PC-3 (cell line): ENCODE measurements at regions not wholly inside any gene's neighbourhood (a gene's known extent, or its start where the extent isn't known, plus 50 kb on each side); places are given as distances from the start of the nearest gene placed in this dataset.

Source experiments
- ATAC-seq: fragments of 200-7000 bp; cut with Tn5 transposase; 2 replicates; pipeline ENCODE4 v1.9.1; 2020; ENCODE audit warnings: mild to moderate bottlenecking, moderate library complexity
- BruUV-seq: library from RNA; stranded (reverse); fragments of 400-500 nt; replicated peaks from 2 replicates; lab custom pipeline; 2021; lab: Mats Ljungman, UMichigan
- CTCF ChIA-PET: fragments of 300-600 bp; sonication (Branson Sonifier 250); formaldehyde crosslinking; loops from one replicate; lab custom pipeline; 2022; ENCODE audit warnings: antibody characterized with exemption; lab: Charles Lee
- POLR2A ChIA-PET: fragments of 300-600 bp; sonication (Branson Sonifier 250); formaldehyde crosslinking; loops from one replicate; lab custom pipeline; 2022; ENCODE audit warnings: antibody characterized with exemption; ENCODE audit not compliant: unreplicated experiment; lab: Charles Lee
- DNase-seq: peaks from one replicate; pipeline ENCODE4 v3.0.0-alpha.2; 2015
- H2AFZ ChIP-seq: fragments of 300-600 bp; sonication (generic); 2 replicates; pipeline ENCODE4 v1.6.0; 2016; ENCODE audit warnings: antibody characterized with exemption, low read length
- H3F3A ChIP-seq: fragments of 300-600 bp; sonication (generic); one replicate; pipeline ENCODE4 v1.6.0; 2017; ENCODE audit warnings: antibody characterized with exemption, low read length, control low read depth, mild to moderate bottlenecking; ENCODE audit not compliant: unreplicated experiment
- H3K27ac ChIP-seq: fragments of 300-600 bp; sonication (generic); 2 replicates; pipeline ENCODE4 v1.5.1; 2016; ENCODE audit warnings: mild to moderate bottlenecking, low read length
- H3K27me3 ChIP-seq: fragments of 300-600 bp; sonication (generic); 2 replicates; pipeline ENCODE4 v1.6.1; 2016; ENCODE audit warnings: low read length, mixed read lengths
- H3K36me3 ChIP-seq: fragments of 300-600 bp; sonication (generic); 2 replicates; pipeline ENCODE4 v1.6.1; 2016; ENCODE audit warnings: low read depth, mixed run types, low read length, mixed read lengths
- H3K4me1 ChIP-seq: fragments of 300-600 bp; sonication (generic); 2 replicates; pipeline ENCODE4 v1.5.1; 2016; ENCODE audit warnings: low read length; ENCODE audit not compliant: insufficient read depth
- H3K4me2 ChIP-seq: fragments of 300-600 bp; sonication (generic); 2 replicates; pipeline ENCODE4 v1.6.0; 2016; ENCODE audit warnings: low read length
- H3K4me3 ChIP-seq: fragments of 300-600 bp; sonication (generic); 2 replicates; pipeline ENCODE4 v1.5.1; 2016; ENCODE audit warnings: mild to moderate bottlenecking, low read length, mixed read lengths
- H3K79me2 ChIP-seq: fragments of 300-600 bp; sonication (generic); 2 replicates; pipeline ENCODE4 v1.6.1; 2017; ENCODE audit warnings: low read length, mixed read lengths
- H3K9ac ChIP-seq: fragments of 300-600 bp; sonication (generic); 2 replicates; pipeline ENCODE4 v1.6.0; 2016; ENCODE audit warnings: mild to moderate bottlenecking, low read length
- H3K9me2 ChIP-seq: fragments of 300-600 bp; sonication (generic); replicated peaks from 2 replicates; pipeline ENCODE4 v1.6.1; 2016; ENCODE audit warnings: mixed run types, low read length, mixed read lengths
- H3K9me3 ChIP-seq: fragments of 300-600 bp; sonication (generic); 2 replicates; pipeline ENCODE4 v1.6.1; 2016; ENCODE audit warnings: low read length, mixed read lengths
- H4K20me1 ChIP-seq: fragments of 300-600 bp; sonication (generic); 2 replicates; pipeline ENCODE4 v1.6.1; 2016; ENCODE audit warnings: low read length, mixed read lengths
- EZH2 ChIP-seq: fragments of 300-600 bp; sonication (generic); IDR thresholded peaks from one replicate; pipeline ENCODE4 v1.6.1; 2017; ENCODE audit warnings: antibody characterized with exemption, mild to moderate bottlenecking, low read length; ENCODE audit not compliant: unreplicated experiment
- EZH2phosphoT487 ChIP-seq: fragments of 300-600 bp; sonication (generic); IDR thresholded peaks from 2 replicates; pipeline ENCODE4 v1.6.1; 2018; ENCODE audit warnings: mild to moderate bottlenecking, antibody characterized with exemption, low read length, borderline replicate concordance
- intact Hi-C: fragments of 100-400 bp; cut with micrococcal nuclease; formaldehyde crosslinking; loops from 2 replicates; pipeline ENCODE4 v1.9.0; 2023
- TF ChIP-seq, protein P1 (sequence below): fragments of 300-600 bp; sonication (generic); conservative IDR thresholded peaks from 2 replicates; pipeline ENCODE4 v1.5.1; 2017; ENCODE audit warnings: antibody characterized with exemption, low read depth, mild to moderate bottlenecking, low read length

- intact Hi-C loops = no loop called here
- CTCF ChIA-PET = no interaction called here
Observed at GRCh38 chr5:61809651-61810050, 477.6 kb downstream of the ZSWIM6 start.

DNA sequence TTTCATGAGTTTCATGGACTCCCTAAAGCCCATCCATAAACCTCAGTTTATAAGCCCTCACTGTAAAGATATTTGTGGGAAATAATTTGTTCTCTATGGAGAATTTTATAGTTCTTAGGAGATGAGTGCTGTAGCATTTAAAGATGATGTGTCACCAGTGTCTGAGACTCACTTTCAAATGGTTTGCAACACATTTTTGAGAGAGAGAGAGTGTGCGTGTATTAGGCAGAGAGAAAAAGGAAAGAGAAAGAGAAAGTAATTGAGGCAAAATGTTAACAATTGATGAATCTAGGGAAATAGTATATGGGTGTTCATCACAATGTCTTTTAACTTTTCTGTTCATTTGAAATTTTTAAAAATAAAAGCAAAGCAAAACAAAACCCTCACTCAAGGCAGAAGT, 479.0 kb downstream of the ZSWIM6 start:
- Histone ChIP-seq H3K27ac (no peak overlapping the region), H3K36me3 (no peaks in the 10 kb centered on the region), H3K4me1 (0 out of 2 replicates have a peak, but pooled peaks cover under 1% of the 10 kb centered on the region), H3F3A (no peaks in the 10 kb centered on the region), H3K27me3 (no peaks in the 10 kb centered on the region), H2AFZ (no peak overlapping the region), H3K79me2 (no peaks in the 10 kb centered on the region), H3K9me2 (no peaks in the 10 kb centered on the region), H3K9me3 (no peaks in the 10 kb centered on the region), H3K4me2 (no peak overlapping the region), H3K4me3 (no peak overlapping the region), H4K20me1 (no peaks in the 10 kb centered on the region), H3K9ac (no peak overlapping the region)
- TF ChIP-seq, protein P1, sequence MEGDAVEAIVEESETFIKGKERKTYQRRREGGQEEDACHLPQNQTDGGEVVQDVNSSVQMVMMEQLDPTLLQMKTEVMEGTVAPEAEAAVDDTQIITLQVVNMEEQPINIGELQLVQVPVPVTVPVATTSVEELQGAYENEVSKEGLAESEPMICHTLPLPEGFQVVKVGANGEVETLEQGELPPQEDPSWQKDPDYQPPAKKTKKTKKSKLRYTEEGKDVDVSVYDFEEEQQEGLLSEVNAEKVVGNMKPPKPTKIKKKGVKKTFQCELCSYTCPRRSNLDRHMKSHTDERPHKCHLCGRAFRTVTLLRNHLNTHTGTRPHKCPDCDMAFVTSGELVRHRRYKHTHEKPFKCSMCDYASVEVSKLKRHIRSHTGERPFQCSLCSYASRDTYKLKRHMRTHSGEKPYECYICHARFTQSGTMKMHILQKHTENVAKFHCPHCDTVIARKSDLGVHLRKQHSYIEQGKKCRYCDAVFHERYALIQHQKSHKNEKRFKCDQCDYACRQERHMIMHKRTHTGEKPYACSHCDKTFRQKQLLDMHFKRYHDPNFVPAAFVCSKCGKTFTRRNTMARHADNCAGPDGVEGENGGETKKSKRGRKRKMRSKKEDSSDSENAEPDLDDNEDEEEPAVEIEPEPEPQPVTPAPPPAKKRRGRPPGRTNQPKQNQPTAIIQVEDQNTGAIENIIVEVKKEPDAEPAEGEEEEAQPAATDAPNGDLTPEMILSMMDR = no peak
- TF ChIP-seq EZH2phosphoT487 = no peak
- no peak for TF ChIP-seq EZH2
- ATAC-seq (no peak), DNase-seq (no peak)
- ChIA-PET CTCF (no interaction called here), POLR2A (no interaction called here)
- intact Hi-C loops = no loop called here
- no TSS peak for BruUV-seq

More at GRCh38 chr5:61809651-61810050, 477.6 kb downstream of the ZSWIM6 start:
- Histone ChIP-seq H3K79me2 (no peaks in the 10 kb centered on the region), H3K9me3 (no peaks in the 10 kb centered on the region), H4K20me1 (no peaks in the 10 kb centered on the region), H3K27ac (no peak overlapping the region), H3F3A (no peaks in the 10 kb centered on the region), H3K4me2 (no peak overlapping the region), H3K9ac (no peak overlapping the region), H3K9me2 (no peaks in the 10 kb centered on the region), H2AFZ (no peak overlapping the region), H3K4me1 (peaks cover 10% of the 10 kb centered on the region), H3K27me3 (no peaks in the 10 kb centered on the region), H3K4me3 (no peak overlapping the region), H3K36me3 (no peaks in the 10 kb centered on the region)
- no peak for TF ChIP-seq EZH2phosphoT487
- TF ChIP-seq EZH2 = no peak
- TF ChIP-seq, protein P1 = no peak
- POLR2A ChIA-PET = no interaction called here
- ATAC-seq (no peak), DNase-seq (no peak)
- BruUV-seq = no TSS peak

GRCh38 chr5:61813361-61813760, 481.3 kb downstream of the ZSWIM6 start:
- no peak for ATAC-seq
- POLR2A ChIA-PET = no interaction called here
- no peak overlapping the region for H3K9ac ChIP-seq
- H3K9me3 ChIP-seq = no peaks in the 10 kb centered on the region
- H4K20me1 ChIP-seq = no peaks in the 10 kb centered on the region
- no peaks in the 10 kb centered on the region for H3K9me2 ChIP-seq
- H3K79me2 ChIP-seq = no peaks in the 10 kb centered on the region
- no peak overlapping the region for H3K27ac ChIP-seq
- no peak overlapping the region for H3K4me2 ChIP-seq
- no peak for DNase-seq
- peaks cover 18% of the 10 kb centered on the region for H3K4me1 ChIP-seq
- H3K36me3 ChIP-seq = no peaks in the 10 kb centered on the region
- H2AFZ ChIP-seq = no peak overlapping the region
- H3K27me3 ChIP-seq = no peaks in the 10 kb centered on the region
- no TSS peak for BruUV-seq
- H3K4me3 ChIP-seq = no peak overlapping the region
- CTCF ChIA-PET = no interaction called here
- intact Hi-C loops = no loop called here
- no peak for TF ChIP-seq EZH2
- TF ChIP-seq, protein P1 = no peak
- no peak for TF ChIP-seq EZH2phosphoT487
- no peaks in the 10 kb centered on the region for H3F3A ChIP-seq
